Lung (tissue), 11 donors: ENCODE measurements at regions not wholly inside any gene's neighbourhood (a gene's known extent, or its start where the extent isn't known, plus 50 kb on each side); places are given as distances from the start of the nearest gene placed in this dataset.

Experiments
- ATAC-seq: fragments of 200-7000 bp; cut with Tn5 transposase; one replicate; pipeline ENCODE4 v1.9.1; 2020; ENCODE audit warnings: moderate number of reproducible peaks; ENCODE audit not compliant: insufficient read depth, low FRiP score
- DNase-seq, 3 donors: peaks; one replicate each; pipeline ENCODE4 v3.0.0-alpha.2; 2013 to 2017
- H3K27ac ChIP-seq, 2 donors: one replicate each; pipeline ENCODE4 v1.5.1; 2013; ENCODE audit warnings: mild to moderate bottlenecking in 2 of 2, moderate library complexity in 2 of 2, control low read depth in 1 of 2, inconsistent platforms in 1 of 2, low read depth in 1 of 2, low read length in 1 of 2
- H3K27me3 ChIP-seq, 3 donors: one replicate each; pipeline ENCODE4 v1.5.1; 2013; ENCODE audit warnings: low read length in 2 of 3; ENCODE audit not compliant: control insufficient read depth in 3 of 3, insufficient read depth in 3 of 3
- H3K36me3 ChIP-seq, 4 donors: one replicate each; pipeline ENCODE4 v1.5.1; 2013; ENCODE audit warnings: low read length in 4 of 4, mild to moderate bottlenecking in 1 of 4, moderate library complexity in 1 of 4; ENCODE audit not compliant: control insufficient read depth in 4 of 4, insufficient read depth in 4 of 4
- H3K4me1 ChIP-seq, 5 donors: one replicate each; pipeline ENCODE4 v1.5.1; 2013; ENCODE audit warnings: low read length in 5 of 5, mild to moderate bottlenecking in 2 of 5, moderate library complexity in 1 of 5; ENCODE audit not compliant: control insufficient read depth in 5 of 5, insufficient read depth in 5 of 5
- H3K4me3 ChIP-seq: one replicate; pipeline ENCODE4 v1.5.1; 2013; ENCODE audit warnings: mild to moderate bottlenecking, control low read depth, moderate library complexity
- H3K9ac ChIP-seq, 2 donors: one replicate each; pipeline ENCODE4 v1.5.1; 2013; ENCODE audit warnings: low read length in 2 of 2, control low read depth in 1 of 2; ENCODE audit not compliant: insufficient read depth in 1 of 2
- H3K9me3 ChIP-seq, 4 donors: one replicate each; pipeline ENCODE4 v1.5.1; 2013; ENCODE audit warnings: low read length in 3 of 4, mild to moderate bottlenecking in 1 of 4, moderate library complexity in 1 of 4; ENCODE audit not compliant: control insufficient read depth in 4 of 4, insufficient read depth in 3 of 4
- CTCF ChIP-seq: IDR thresholded peaks from 2 replicates; pipeline ENCODE4 v1.5.1; 2012; ENCODE audit warnings: mild to moderate bottlenecking; ENCODE audit errors: control extremely low read depth, extremely low read depth
- WGBS, 2 donors: extraction: QIAGEN DNeasy Blood & Tissue Kit; methylation state at CpG; one replicate each; pipeline ENCODE4 v1.1.7; 2013; 5-methylcytosine and 5-hydroxymethylcytosine counted together
- donor health status: control.
- donor health status: control.
- donor health status: Bipolar disorder and iron deficiency.
- donor health status: healthy.
- donor health status: DM: yes; HTN: yes; CAD: no.

- Histone ChIP-seq H3K4me3 (no peak overlapping the region), H3K9ac (no peak overlapping the region), H3K4me1 (peaks cover 0 to 2% (median 0%) of the 10 kb centered on the region in 5 donors), H3K36me3 (no peaks in the 10 kb centered on the region), H3K27me3 (no peaks in the 10 kb centered on the region), H3K9me3 (no peaks in the 10 kb centered on the region), H3K27ac (no peak overlapping the region)
- no peak for TF ChIP-seq CTCF
- no peak for ATAC-seq
- 43 to 46% methylated on average over 4 of the region's 4 CpGs for WGBS, 2 donors
- DNase-seq: no peak
Measured at GRCh38 chr15:70533931-70534742, 229.2 kb downstream of the UACA start.

- WGBS, 2 donors: 70 to 90% methylated on average over 5 of the region's 5 CpGs
- DNase-seq (no peak), ATAC-seq (no peak)
- Histone ChIP-seq H3K36me3 (no peaks in the 10 kb centered on the region), H3K4me3 (no peak overlapping the region), H3K4me1 (peaks cover 0 to 6% (median 0%) of the 10 kb centered on the region in 5 donors), H3K27ac (no peak overlapping the region), H3K9me3 (no peaks in the 10 kb centered on the region), H3K9ac (no peak overlapping the region), H3K27me3 (no peaks in the 10 kb centered on the region)
- TF ChIP-seq CTCF: no peak
Measured at GRCh38 chr15:70532531-70533186, 230.7 kb downstream of the UACA start.

GRCh38 chr15:70531576-70531975 is 231.8 kb downstream of the UACA start:
- H3K9me3 ChIP-seq: no peaks in the 10 kb centered on the region
- no peaks in the 10 kb centered on the region for H3K27me3 ChIP-seq
- no peak for TF ChIP-seq CTCF
- DNase-seq (no peak), ATAC-seq (no peak)
- no peak overlapping the region for H3K9ac ChIP-seq
- 89 to 95% methylated on average over 2 of the region's 2 CpGs for WGBS, 2 donors
- H3K4me1 ChIP-seq: peaks cover 0 to 6% (median 0%) of the 10 kb centered on the region in 5 donors
- no peak overlapping the region for H3K27ac ChIP-seq
- H3K4me3 ChIP-seq: no peak overlapping the region
- no peaks in the 10 kb centered on the region for H3K36me3 ChIP-seq
